Upper lobe of left lung (tissue), 6 donors: ENCODE measurements at regions not wholly inside any gene's neighbourhood (a gene's known extent, or its start where the extent isn't known, plus 50 kb on each side); places are given as distances from the start of the nearest gene placed in this dataset.

Source experiments
- ATAC-seq, 2 donors: fragments of 200-7000 bp; cut with Tn5 transposase; one replicate each; pipeline ENCODE4 v1.9.1; 2022; ENCODE audit warnings: mild to moderate bottlenecking in 2 of 2, moderate library complexity in 2 of 2; ENCODE audit not compliant: low FRiP score in 2 of 2
- DNase-seq, 2 donors: peaks; one replicate each; pipeline ENCODE4 v3.0.0-alpha.2; 2019 to 2020
- H3K27ac ChIP-seq, 4 donors: fragments of 200-600 bp; sonication (generic); one replicate each; pipeline ENCODE4 v1.5.1; 2016 to 2019
- H3K27me3 ChIP-seq, 4 donors: fragments of 200-600 bp; sonication (generic); one replicate each; pipeline ENCODE4 v1.5.1; 2017 to 2019
- H3K36me3 ChIP-seq, 4 donors: fragments of 200-600 bp; sonication (generic); one replicate each; pipeline ENCODE4 v1.5.1; 2016 to 2019
- H3K4me1 ChIP-seq, 4 donors: fragments of 200-600 bp; sonication (generic); one replicate each; pipeline ENCODE4 v1.5.1; 2018 to 2019
- H3K4me3 ChIP-seq, 4 donors: fragments of 200-600 bp; sonication (generic); one replicate each; pipeline ENCODE4 v1.5.1; 2017 to 2019; ENCODE audit warnings: mild to moderate bottlenecking in 2 of 4, moderate library complexity in 1 of 4
- H3K9me3 ChIP-seq, 4 donors: fragments of 200-600 bp; sonication (generic); one replicate each; pipeline ENCODE4 v1.5.1; 2018 to 2019
- EP300 ChIP-seq, 4 donors: sonication (generic); formaldehyde crosslinking; IDR thresholded peaks; one replicate each; pipeline ENCODE4 v1.5.1; 2017; ENCODE audit warnings: antibody characterized with exemption in 4 of 4, control low read depth in 2 of 4
- POLR2A ChIP-seq, 4 donors: fragments of 450-650 bp; IDR thresholded peaks; one replicate each; pipeline ENCODE4 v1.5.1; 2016 to 2017; ENCODE audit warnings: antibody characterized with exemption in 4 of 4, mild to moderate bottlenecking in 2 of 4
- POLR2AphosphoS5 ChIP-seq, 2 donors: sonication (generic); formaldehyde crosslinking; IDR thresholded peaks; one replicate each; pipeline ENCODE4 v1.5.1; 2017; ENCODE audit warnings: antibody characterized with exemption in 2 of 2
- WGBS, 2 donors: methylation state at CpG; one replicate each; pipeline ENCODE4 v1.1.5; 2017 to 2018; 5-methylcytosine and 5-hydroxymethylcytosine counted together
- TF ChIP-seq, protein P1 (sequence below), 6 experiments: fragments of 450-650 bp in 4 of 6; fragments of 200-600 bp in 2 of 6; sonication (generic) in 2 of 6; IDR thresholded peaks; one replicate each; pipeline ENCODE4 v1.5.1; 2016 to 2019; ENCODE audit warnings: antibody characterized with exemption in 6 of 6
- donor health status: DM: no; HTN: no; CAD: no; lungs with moderate emphysema.
- donor health status: DM: no; HTN: yes; CAD: no; lungs with severe emphysema.

- Histone ChIP-seq H3K27ac (no peak overlapping the region), H3K9me3 (peaks cover 0 to 11% (median 8%) of the 10 kb centered on the region in 4 donors), H3K36me3 (no peaks in the 10 kb centered on the region), H3K4me1 (no peaks in the 10 kb centered on the region), H3K4me3 (no peak overlapping the region), H3K27me3 (no peaks in the 10 kb centered on the region)
- TF ChIP-seq POLR2AphosphoS5 (IDR thresholded peaks at IDR 0.05) (no peak), POLR2A (IDR thresholded peaks at IDR 0.05) (no peak), EP300 (IDR thresholded peaks at IDR 0.05) (no peak)
- TF ChIP-seq, protein P1, sequence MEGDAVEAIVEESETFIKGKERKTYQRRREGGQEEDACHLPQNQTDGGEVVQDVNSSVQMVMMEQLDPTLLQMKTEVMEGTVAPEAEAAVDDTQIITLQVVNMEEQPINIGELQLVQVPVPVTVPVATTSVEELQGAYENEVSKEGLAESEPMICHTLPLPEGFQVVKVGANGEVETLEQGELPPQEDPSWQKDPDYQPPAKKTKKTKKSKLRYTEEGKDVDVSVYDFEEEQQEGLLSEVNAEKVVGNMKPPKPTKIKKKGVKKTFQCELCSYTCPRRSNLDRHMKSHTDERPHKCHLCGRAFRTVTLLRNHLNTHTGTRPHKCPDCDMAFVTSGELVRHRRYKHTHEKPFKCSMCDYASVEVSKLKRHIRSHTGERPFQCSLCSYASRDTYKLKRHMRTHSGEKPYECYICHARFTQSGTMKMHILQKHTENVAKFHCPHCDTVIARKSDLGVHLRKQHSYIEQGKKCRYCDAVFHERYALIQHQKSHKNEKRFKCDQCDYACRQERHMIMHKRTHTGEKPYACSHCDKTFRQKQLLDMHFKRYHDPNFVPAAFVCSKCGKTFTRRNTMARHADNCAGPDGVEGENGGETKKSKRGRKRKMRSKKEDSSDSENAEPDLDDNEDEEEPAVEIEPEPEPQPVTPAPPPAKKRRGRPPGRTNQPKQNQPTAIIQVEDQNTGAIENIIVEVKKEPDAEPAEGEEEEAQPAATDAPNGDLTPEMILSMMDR (IDR thresholded peaks at IDR 0.05), result no peak
- DNase-seq (no peak), ATAC-seq (no peak)
- 82 to 88% methylated on average over 2 of the region's 2 CpGs for WGBS, 2 donors
Observed at GRCh38 chr15:38148471-38148870, 104.2 kb upstream of the SPRED1 start.

DNA sequence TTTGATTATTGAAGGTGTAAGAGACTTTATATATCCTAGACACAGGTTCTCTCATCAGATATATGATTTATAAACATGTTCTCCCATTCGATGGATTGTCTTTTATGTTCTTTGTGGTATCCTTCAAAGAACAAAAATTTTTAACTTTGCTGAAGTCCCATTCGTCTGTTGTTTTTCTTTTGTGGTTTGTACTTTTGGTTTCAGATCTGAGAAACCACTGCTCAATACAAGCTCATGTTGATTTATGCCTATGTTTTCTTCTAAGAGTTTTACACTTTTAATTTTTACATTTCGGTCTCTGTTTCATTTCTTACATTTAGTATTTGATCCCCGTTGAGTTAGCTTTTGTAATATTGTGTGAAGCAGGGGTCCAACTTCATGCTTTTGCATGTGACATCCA is 103.3 kb upstream of the SPRED1 start:
- DNase-seq (no peak), ATAC-seq (no peak)
- Histone ChIP-seq H3K4me3 (no peak overlapping the region), H3K27ac (no peak overlapping the region), H3K27me3 (no peaks in the 10 kb centered on the region), H3K9me3 (peaks cover 0 to 11% (median 8%) of the 10 kb centered on the region in 4 donors), H3K4me1 (no peaks in the 10 kb centered on the region), H3K36me3 (no peaks in the 10 kb centered on the region)
- no peak for TF ChIP-seq POLR2AphosphoS5 (IDR thresholded peaks at IDR 0.05)
- no peak for TF ChIP-seq EP300 (IDR thresholded peaks at IDR 0.05)
- TF ChIP-seq POLR2A (IDR thresholded peaks at IDR 0.05), result no peak
- 78 to 83% methylated on average over 4 of the region's 4 CpGs for WGBS, 2 donors

GRCh38 chr15:38150148-38150547 is 102.5 kb upstream of the SPRED1 start:
- Histone ChIP-seq H3K9me3 (peaks cover 0 to 11% (median 8%) of the 10 kb centered on the region in 4 donors), H3K4me3 (no peak overlapping the region), H3K27me3 (no peaks in the 10 kb centered on the region), H3K4me1 (no peaks in the 10 kb centered on the region), H3K36me3 (no peaks in the 10 kb centered on the region), H3K27ac (no peak overlapping the region)
- no peak for TF ChIP-seq EP300 (IDR thresholded peaks at IDR 0.05)
- TF ChIP-seq, protein P1 (IDR thresholded peaks at IDR 0.05), result no peak
- TF ChIP-seq POLR2A (IDR thresholded peaks at IDR 0.05), result no peak
- no peak for TF ChIP-seq POLR2AphosphoS5 (IDR thresholded peaks at IDR 0.05)
- no peak for ATAC-seq
- 76 to 77% methylated on average over 1 of the region's 1 CpG for whole genome bisulfite sequencing, 2 donors
- no peak for DNase-seq

GRCh38 chr15:38150794-38151193 is 101.8 kb upstream of the SPRED1 start:
- Histone ChIP-seq H3K9me3 (peaks cover 0 to 11% (median 8%) of the 10 kb centered on the region in 4 donors), H3K36me3 (no peaks in the 10 kb centered on the region), H3K4me3 (no peak overlapping the region), H3K4me1 (no peaks in the 10 kb centered on the region), H3K27ac (no peak overlapping the region), H3K27me3 (no peaks in the 10 kb centered on the region)
- no peak for TF ChIP-seq POLR2AphosphoS5 (IDR thresholded peaks at IDR 0.05)
- TF ChIP-seq, protein P1 (IDR thresholded peaks at IDR 0.05), result no peak
- no peak for TF ChIP-seq EP300 (IDR thresholded peaks at IDR 0.05)
- TF ChIP-seq POLR2A (IDR thresholded peaks at IDR 0.05), result no peak
- no peak for ATAC-seq
- WGBS, 2 donors, result 87 to 92% methylated on average over 2 of the region's 2 CpGs
- no peak for DNase-seq

- ATAC-seq (no peak), DNase-seq (no peak)
- H3K36me3 ChIP-seq, result no peaks in the 10 kb centered on the region
- H3K27me3 ChIP-seq, result no peaks in the 10 kb centered on the region
- no peak overlapping the region for H3K4me3 ChIP-seq
- peaks cover 0 to 19% (median 8%) of the 10 kb centered on the region in 4 donors for H3K9me3 ChIP-seq
- no peak for TF ChIP-seq EP300 (IDR thresholded peaks at IDR 0.05)
- TF ChIP-seq POLR2A (IDR thresholded peaks at IDR 0.05), result no peak
- TF ChIP-seq, protein P1 (IDR thresholded peaks at IDR 0.05), result no peak
- TF ChIP-seq POLR2AphosphoS5 (IDR thresholded peaks at IDR 0.05), result no peak
- no peak overlapping the region for H3K27ac ChIP-seq
- no peaks in the 10 kb centered on the region for H3K4me1 ChIP-seq
Observed at GRCh38 chr15:38153781-38154180, 98.9 kb upstream of the SPRED1 start.
